ENCODE measurements at regions not wholly inside any gene's neighbourhood (a gene's known extent, or its start where the extent isn't known, plus 50 kb on each side); places are given as distances from the start of the nearest gene placed in this dataset.
A peak's percentile ranks its signal among the peaks of the same experiment; 100 is the strongest.

GRCh38 chr2:167471332-167471731 is 583.1 kb downstream of the XIRP2 start:
- TF ChIP-seq EZH2phosphoT487 (IDR thresholded peaks at IDR 0.05; ENCODE audit: low read length) (no peak), CTCF (IDR thresholded peaks at IDR 0.05; ENCODE audit: low read length) (no peak), EZH2 (optimal IDR thresholded peaks at IDR 0.05; ENCODE audit: low read depth, low read length) (no peak)
- Histone ChIP-seq H4K20me1 (ENCODE audit: insufficient read depth, low read length) (no peaks in the 10 kb centered on the region), H3K4me2 (ENCODE audit: low read depth, low read length) (peak overlapping the region; percentile 27), H3K4me1 (ENCODE audit: low read length) (peaks cover 18% of the 10 kb centered on the region), H3K27ac (ENCODE audit: low read length) (peak overlapping the region; percentile 13; the same call in 1 of the 2 replicates), H3K9me2 (replicated peaks; ENCODE audit: insufficient read depth, low read length) (no peaks in the 10 kb centered on the region), H3K27me3 (replicated peaks; ENCODE audit: insufficient read depth, low read length) (no peaks in the 10 kb centered on the region), H2AFZ (ENCODE audit: low read length) (no peak overlapping the region), H3K36me3 (replicated peaks; ENCODE audit: insufficient read depth, low read length) (no peaks in the 10 kb centered on the region), H3K9me3 (replicated peaks; ENCODE audit: insufficient read depth, low read length) (no peaks in the 10 kb centered on the region), H3K9ac (ENCODE audit: low read length) (no peak overlapping the region), H3K79me2 (ENCODE audit: low read length) (no peaks in the 10 kb centered on the region), H3K4me3 (ENCODE audit: low read length) (no peak overlapping the region), H3F3A (ENCODE audit: insufficient read depth, low read length) (peaks cover 15% of the 10 kb centered on the region)
- DNase-seq = peak; percentile 59

GRCh38 chr2:167462379-167462778 is 574.1 kb downstream of the XIRP2 start:
- Histone ChIP-seq H2AFZ (ENCODE audit: low read length) (no peak overlapping the region), H3K9ac (ENCODE audit: low read length) (no peak overlapping the region), H3K9me2 (replicated peaks; ENCODE audit: insufficient read depth, low read length) (no peaks in the 10 kb centered on the region), H3F3A (ENCODE audit: insufficient read depth, low read length) (no peaks in the 10 kb centered on the region), H4K20me1 (ENCODE audit: insufficient read depth, low read length) (no peaks in the 10 kb centered on the region), H3K4me1 (ENCODE audit: low read length) (no peaks in the 10 kb centered on the region), H3K9me3 (replicated peaks; ENCODE audit: insufficient read depth, low read length) (no peaks in the 10 kb centered on the region), H3K4me3 (ENCODE audit: low read length) (no peak overlapping the region), H3K27me3 (replicated peaks; ENCODE audit: insufficient read depth, low read length) (no peaks in the 10 kb centered on the region), H3K36me3 (replicated peaks; ENCODE audit: insufficient read depth, low read length) (no peaks in the 10 kb centered on the region), H3K79me2 (ENCODE audit: low read length) (no peaks in the 10 kb centered on the region), H3K27ac (ENCODE audit: low read length) (no peak overlapping the region), H3K4me2 (ENCODE audit: low read depth, low read length) (no peak overlapping the region)
- no peak for DNase-seq
- TF ChIP-seq CTCF (IDR thresholded peaks at IDR 0.05; ENCODE audit: low read length) (no peak), EZH2phosphoT487 (IDR thresholded peaks at IDR 0.05; ENCODE audit: low read length) (no peak), EZH2 (optimal IDR thresholded peaks at IDR 0.05; ENCODE audit: low read depth, low read length) (no peak)

- no peaks in the 10 kb centered on the region for H3K79me2 ChIP-seq (ENCODE audit: low read length)
- H4K20me1 ChIP-seq (ENCODE audit: insufficient read depth, low read length) = no peaks in the 10 kb centered on the region
- no peak overlapping the region for H3K9ac ChIP-seq (ENCODE audit: low read length)
- H3K9me2 ChIP-seq (replicated peaks; ENCODE audit: insufficient read depth, low read length) = no peaks in the 10 kb centered on the region
- no peak for DNase-seq
- TF ChIP-seq EZH2 (optimal IDR thresholded peaks at IDR 0.05; ENCODE audit: low read depth, low read length) (no peak), CTCF (IDR thresholded peaks at IDR 0.05; ENCODE audit: low read length) (no peak), EZH2phosphoT487 (IDR thresholded peaks at IDR 0.05; ENCODE audit: low read length) (no peak)
- H3K27me3 ChIP-seq (replicated peaks; ENCODE audit: insufficient read depth, low read length) = no peaks in the 10 kb centered on the region
- H3K4me3 ChIP-seq (ENCODE audit: low read length) = no peak overlapping the region
- H3K27ac ChIP-seq (ENCODE audit: low read length) = no peak overlapping the region
- H3K4me1 ChIP-seq (ENCODE audit: low read length) = 0 out of 2 replicates have a peak, but pooled peaks cover 7% of the 10 kb centered on the region
- no peak overlapping the region for H2AFZ ChIP-seq (ENCODE audit: low read length)
- no peaks in the 10 kb centered on the region for H3F3A ChIP-seq (ENCODE audit: insufficient read depth, low read length)
- H3K9me3 ChIP-seq (replicated peaks; ENCODE audit: insufficient read depth, low read length) = no peaks in the 10 kb centered on the region
- H3K4me2 ChIP-seq (ENCODE audit: low read depth, low read length) = no peak overlapping the region
- H3K36me3 ChIP-seq (replicated peaks; ENCODE audit: insufficient read depth, low read length) = no peaks in the 10 kb centered on the region
Measured at GRCh38 chr2:167454036-167454435, 565.8 kb downstream of the XIRP2 start.

All from MM.1S (cell line).